ENCODE measurements at regions not wholly inside any gene's neighbourhood (a gene's known extent, or its start where the extent isn't known, plus 50 kb on each side); places are given as distances from the start of the nearest gene placed in this dataset.

DNA sequence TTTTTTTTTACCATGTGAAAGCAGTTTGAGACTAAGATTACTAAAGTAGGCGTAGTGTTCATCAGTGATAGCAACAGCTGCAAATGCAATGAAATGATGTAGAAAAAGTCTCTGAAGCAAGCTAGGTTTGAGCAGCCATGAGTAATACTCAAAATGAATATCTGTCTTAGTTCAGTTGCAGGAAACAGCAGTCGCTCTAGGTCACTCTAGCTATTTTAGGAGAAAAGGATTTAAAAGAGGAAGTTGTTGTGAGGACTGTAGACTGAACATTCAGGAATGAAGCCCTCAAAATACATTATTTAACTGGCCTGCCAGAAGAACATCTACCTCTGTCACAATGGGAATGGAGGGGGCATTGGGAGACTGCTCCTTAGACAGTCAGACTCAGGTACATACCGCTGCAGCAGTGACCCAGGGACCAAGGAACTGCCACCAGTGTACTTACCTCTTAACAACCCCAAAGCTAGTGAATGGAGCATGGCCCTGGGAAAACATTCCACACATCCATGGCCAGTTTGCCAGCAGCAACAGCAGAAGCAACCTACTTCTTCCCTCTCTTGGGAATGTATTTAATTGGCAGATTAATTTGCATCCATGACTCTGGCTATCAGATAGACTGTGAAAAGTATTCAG lies 243.0 kb upstream of the KHDRBS2 start:
- Histone ChIP-seq H3K4me3 (no peak overlapping the region), H2AFZ (no peak overlapping the region), H3K4me1 (ENCODE audit: insufficient read depth) (no peaks in the 10 kb centered on the region), H3F3A (replicated peaks; ENCODE audit: low read depth) (no peaks in the 10 kb centered on the region), H3K27me3 (ENCODE audit: insufficient read depth) (no peaks in the 10 kb centered on the region), H3K4me2 (no peak overlapping the region), H4K20me1 (replicated peaks; ENCODE audit: insufficient read depth) (no peaks in the 10 kb centered on the region), H3K9me2 (ENCODE audit: insufficient read depth) (0 out of 2 replicates have a peak, but pooled peaks cover 6% of the 10 kb centered on the region), H3K79me2 (replicated peaks; ENCODE audit: insufficient read depth) (no peaks in the 10 kb centered on the region), H3K36me3 (ENCODE audit: insufficient read depth) (no peaks in the 10 kb centered on the region), H3K27ac (ENCODE audit: low read depth) (no peak overlapping the region)
- ATAC-seq (no peak), DNase-seq (ENCODE audit: low spot score) (no peak)
- no peak overlapping the region for H3K27ac Mint-ChIP-seq
- no peak overlapping the region for H3K4me3 Mint-ChIP-seq
- H3K4me1 Mint-ChIP-seq = no peaks in the 10 kb centered on the region
- TF ChIP-seq ETS1 (IDR thresholded peaks at IDR 0.05) (no peak), ZNF462 (CRISPR knock-in tag; IDR thresholded peaks at IDR 0.05) (no peak), JUNB (IDR thresholded peaks at IDR 0.05; ENCODE audit: unreplicated experiment) (no peak), ZNF331 (CRISPR knock-in tag; IDR thresholded peaks at IDR 0.05; ENCODE audit: low read depth) (no peak), CREB1 (CRISPR knock-in tag; IDR thresholded peaks at IDR 0.05; ENCODE audit: low read depth) (no peak), STAT1 (IDR thresholded peaks at IDR 0.05; ENCODE audit: unreplicated experiment) (no peak), ZNF114 (CRISPR knock-in tag; IDR thresholded peaks at IDR 0.05) (no peak), EZH2phosphoT487 (IDR thresholded peaks at IDR 0.05; ENCODE audit: unreplicated experiment) (no peak), POLR2AphosphoS5 (IDR thresholded peaks at IDR 0.05; ENCODE audit: low read depth) (no peak), NANOG (IDR thresholded peaks at IDR 0.05; ENCODE audit: borderline replicate concordance) (no peak), EZH2 (IDR thresholded peaks at IDR 0.05; ENCODE audit: low read depth, unreplicated experiment) (no peak), REST (IDR thresholded peaks at IDR 0.05; ENCODE audit: unreplicated experiment) (no peak)
- TF ChIP-seq, protein P1, sequence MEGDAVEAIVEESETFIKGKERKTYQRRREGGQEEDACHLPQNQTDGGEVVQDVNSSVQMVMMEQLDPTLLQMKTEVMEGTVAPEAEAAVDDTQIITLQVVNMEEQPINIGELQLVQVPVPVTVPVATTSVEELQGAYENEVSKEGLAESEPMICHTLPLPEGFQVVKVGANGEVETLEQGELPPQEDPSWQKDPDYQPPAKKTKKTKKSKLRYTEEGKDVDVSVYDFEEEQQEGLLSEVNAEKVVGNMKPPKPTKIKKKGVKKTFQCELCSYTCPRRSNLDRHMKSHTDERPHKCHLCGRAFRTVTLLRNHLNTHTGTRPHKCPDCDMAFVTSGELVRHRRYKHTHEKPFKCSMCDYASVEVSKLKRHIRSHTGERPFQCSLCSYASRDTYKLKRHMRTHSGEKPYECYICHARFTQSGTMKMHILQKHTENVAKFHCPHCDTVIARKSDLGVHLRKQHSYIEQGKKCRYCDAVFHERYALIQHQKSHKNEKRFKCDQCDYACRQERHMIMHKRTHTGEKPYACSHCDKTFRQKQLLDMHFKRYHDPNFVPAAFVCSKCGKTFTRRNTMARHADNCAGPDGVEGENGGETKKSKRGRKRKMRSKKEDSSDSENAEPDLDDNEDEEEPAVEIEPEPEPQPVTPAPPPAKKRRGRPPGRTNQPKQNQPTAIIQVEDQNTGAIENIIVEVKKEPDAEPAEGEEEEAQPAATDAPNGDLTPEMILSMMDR (conservative IDR thresholded peaks at IDR 0.05; ENCODE audit: low read depth in 2 of 2) = no peak
- peaks cover 2% of the 10 kb centered on the region for H3K27me3 Mint-ChIP-seq (ENCODE audit: insufficient read depth, low read depth, poor library complexity)
- peaks cover 19% of the 10 kb centered on the region for H3K9me3 Mint-ChIP-seq
- peaks cover 5% of the 10 kb centered on the region for H3K36me3 Mint-ChIP-seq (ENCODE audit: low read depth)

Measured in GM23338 (cell line).